H9 (cell line): ENCODE measurements at regions not wholly inside any gene's neighbourhood (a gene's known extent, or its start where the extent isn't known, plus 50 kb on each side); places are given as distances from the start of the nearest gene placed in this dataset.

ENCODE experiments used
- DNase-seq: peaks from one replicate; pipeline ENCODE4 v3.0.0-alpha.2; 2017
- H2AFZ ChIP-seq: one replicate; pipeline ENCODE4 v1.6.1; 2013; ENCODE audit warnings: mild to moderate bottlenecking, low read length, control low read depth, moderate library complexity
- H2AK5ac ChIP-seq: 2 replicates; pipeline ENCODE4 v1.6.1; 2013; ENCODE audit warnings: low read length, control low read depth, mixed read lengths; ENCODE audit not compliant: insufficient read length
- H2BK120ac ChIP-seq: one replicate; pipeline ENCODE4 v1.6.1; 2013; ENCODE audit warnings: low read depth, mild to moderate bottlenecking, low read length, control low read depth, inconsistent platforms; ENCODE audit not compliant: poor library complexity, severe bottlenecking
- H2BK12ac ChIP-seq: 2 replicates; pipeline ENCODE4 v1.6.1; 2013; ENCODE audit warnings: low read length, control low read depth, mixed read lengths, low read depth; ENCODE audit not compliant: insufficient read length
- H2BK15ac ChIP-seq: 2 replicates; pipeline ENCODE4 v1.6.1; 2013; ENCODE audit warnings: low read depth, low read length, control low read depth
- H2BK20ac ChIP-seq: one replicate; pipeline ENCODE4 v1.6.1; 2013; ENCODE audit warnings: low read depth, mild to moderate bottlenecking, low read length, control low read depth, inconsistent platforms; ENCODE audit not compliant: poor library complexity, severe bottlenecking
- H2BK5ac ChIP-seq: 2 replicates; pipeline ENCODE4 v1.6.1; 2013; ENCODE audit warnings: low read length, control low read depth, mixed read lengths; ENCODE audit not compliant: insufficient read length
- H3K14ac ChIP-seq: 2 replicates; pipeline ENCODE4 v1.6.1; 2013; ENCODE audit warnings: low read length, control low read depth; ENCODE audit not compliant: insufficient read depth
- H3K18ac ChIP-seq: 2 replicates; pipeline ENCODE4 v1.6.1; 2013; ENCODE audit warnings: low read depth, mild to moderate bottlenecking, mixed read lengths, low read length, control low read depth; ENCODE audit not compliant: insufficient read length
- H3K23ac ChIP-seq: 2 replicates; pipeline ENCODE4 v1.6.1; 2013; ENCODE audit warnings: low read length, control low read depth, mixed read lengths, low read depth; ENCODE audit not compliant: insufficient read length
- H3K23me2 ChIP-seq: 2 replicates; pipeline ENCODE4 v1.6.1; 2013; ENCODE audit warnings: low read depth, mild to moderate bottlenecking, mixed read lengths, low read length, control low read depth; ENCODE audit not compliant: insufficient read length, poor library complexity, severe bottlenecking
- H3K27ac ChIP-seq: 2 replicates; pipeline ENCODE4 v1.5.1; 2013; ENCODE audit warnings: low read length, control low read depth, mixed read lengths, low read depth; ENCODE audit not compliant: insufficient read length
- H3K27me3 ChIP-seq: 2 replicates; pipeline ENCODE4 v1.6.1; 2013; ENCODE audit warnings: low read length, control low read depth, inconsistent platforms; ENCODE audit not compliant: insufficient read depth
- H3K4ac ChIP-seq: 2 replicates; pipeline ENCODE4 v1.6.1; 2013; ENCODE audit warnings: low read depth, mild to moderate bottlenecking, control low read depth, inconsistent platforms, low read length, moderate library complexity
- H3K4me1 ChIP-seq: 2 replicates; pipeline ENCODE4 v1.6.1; 2013; ENCODE audit warnings: low read length, control low read depth, inconsistent platforms; ENCODE audit not compliant: insufficient read depth
- H3K4me2 ChIP-seq: 2 replicates; pipeline ENCODE4 v1.6.1; 2013; ENCODE audit warnings: low read length, control low read depth, mixed read lengths; ENCODE audit not compliant: insufficient read length, insufficient read depth
- H3K56ac ChIP-seq: 2 replicates; pipeline ENCODE4 v1.6.1; 2013; ENCODE audit warnings: low read depth, mild to moderate bottlenecking, mixed read lengths, low read length, control low read depth; ENCODE audit not compliant: insufficient read length
- H3K79me1 ChIP-seq: 2 replicates; pipeline ENCODE4 v1.6.1; 2013; ENCODE audit warnings: low read depth, mild to moderate bottlenecking, moderate library complexity, low read length, control low read depth, inconsistent platforms; ENCODE audit not compliant: insufficient read depth, poor library complexity, severe bottlenecking
- H3K79me2 ChIP-seq: 2 replicates; pipeline ENCODE4 v1.6.1; 2013; ENCODE audit warnings: low read length, control low read depth, inconsistent platforms; ENCODE audit not compliant: insufficient read depth
- H3K9ac ChIP-seq: 2 replicates; pipeline ENCODE4 v1.6.1; 2013; ENCODE audit warnings: low read length, control low read depth, mixed read lengths; ENCODE audit not compliant: insufficient read length; ENCODE audit errors: extremely low read depth
- H3K9me3 ChIP-seq: one replicate; pipeline ENCODE4 v1.6.1; 2013; ENCODE audit warnings: low read depth, low read length, inconsistent platforms; ENCODE audit not compliant: control insufficient read depth
- H3T11ph ChIP-seq: one replicate; pipeline ENCODE4 v1.6.1; 2013; ENCODE audit warnings: mild to moderate bottlenecking, low read length, control low read depth, inconsistent platforms
- H4K20me1 ChIP-seq: one replicate; pipeline ENCODE4 v1.6.1; 2013; ENCODE audit not compliant: control insufficient read depth, insufficient read length, insufficient read depth
- H4K5ac ChIP-seq: 2 replicates; pipeline ENCODE4 v1.6.1; 2013; ENCODE audit warnings: low read depth, mild to moderate bottlenecking, mixed read lengths, low read length, control low read depth; ENCODE audit not compliant: insufficient read length
- H4K8ac ChIP-seq: replicated peaks from 2 replicates; pipeline ENCODE4 v1.6.1; 2013; ENCODE audit warnings: low read length, control low read depth, mixed read lengths, low read depth; ENCODE audit not compliant: insufficient read length
- H4K91ac ChIP-seq: 2 replicates; pipeline ENCODE4 v1.6.1; 2013; ENCODE audit warnings: low read depth, mild to moderate bottlenecking, moderate library complexity, mixed read lengths, low read length, control low read depth; ENCODE audit not compliant: insufficient read length
- H3K27ac Mint-ChIP-seq, 3 experiments: 2 replicates in 2 of 3; 3 replicates in 1 of 3; pipeline ENCODE4 v1.8.0; 2020 to 2021; ENCODE audit warnings: mixed read lengths in 3 of 3, mild to moderate bottlenecking in 1 of 3, moderate library complexity in 1 of 3
- H3K27me3 Mint-ChIP-seq: 2 replicates; pipeline ENCODE4 v1.8.0; 2021; ENCODE audit warnings: low read depth, mild to moderate bottlenecking, moderate library complexity, mixed read lengths
- H3K36me3 Mint-ChIP-seq, 3 experiments: 2 replicates in 2 of 3; 3 replicates in 1 of 3; pipeline ENCODE4 v1.8.0; 2020 to 2021; ENCODE audit warnings: low read depth in 3 of 3, mixed read lengths in 3 of 3; ENCODE audit not compliant: insufficient read depth in 1 of 3
- H3K4me1 Mint-ChIP-seq, 2 experiments: 2 replicates each; pipeline ENCODE4 v1.8.0; 2020; ENCODE audit warnings: mixed read lengths in 2 of 2
- H3K4me3 Mint-ChIP-seq, 2 experiments: 2 replicates in 1 of 2; 3 replicates in 1 of 2; pipeline ENCODE4 v1.8.0; 2020 to 2021; ENCODE audit warnings: mild to moderate bottlenecking in 2 of 2, mixed read lengths in 2 of 2, moderate library complexity in 1 of 2
- H3K9me3 Mint-ChIP-seq, 2 experiments: 2 replicates in 1 of 2; 3 replicates in 1 of 2; pipeline ENCODE4 v1.8.0; 2020; ENCODE audit warnings: mild to moderate bottlenecking in 2 of 2, mixed read lengths in 2 of 2, moderate library complexity in 1 of 2
- CTCF ChIP-seq: fragments of 200-600 bp; sonication (generic); conservative IDR thresholded peaks from 3 replicates; pipeline ENCODE4 v1.8.0; 2021; ENCODE audit warnings: antibody characterized with exemption, mild to moderate bottlenecking
- WGBS: extraction: QIAGEN DNeasy Blood & Tissue Kit; methylation state at CpG from one replicate; pipeline ENCODE4 v1.1.7; 2013; ENCODE audit warnings: missing lambda C conversion rate, low lambda C conversion rate, mixed read lengths; ENCODE audit not compliant: insufficient read length; ENCODE audit errors: extremely low coverage; 5-methylcytosine and 5-hydroxymethylcytosine counted together

- Histone ChIP-seq H3K9ac (no peak overlapping the region), H2BK120ac (no peak overlapping the region), H4K5ac (no peak overlapping the region), H4K20me1 (no peaks in the 10 kb centered on the region), H3T11ph (no peak overlapping the region), H3K79me1 (no peaks in the 10 kb centered on the region), H3K4me1 (no peaks in the 10 kb centered on the region), H3K4ac (no peak overlapping the region), H3K4me2 (no peak overlapping the region), H4K91ac (no peak overlapping the region), H3K23ac (no peak overlapping the region), H3K14ac (no peak overlapping the region), H3K9me3 (peaks cover 36% of the 10 kb centered on the region), H3K18ac (no peak overlapping the region), H3K23me2 (no peaks in the 10 kb centered on the region), H2BK15ac (no peak overlapping the region), H3K27ac (no peak overlapping the region), H3K27me3 (no peaks in the 10 kb centered on the region), H3K79me2 (no peaks in the 10 kb centered on the region), H2AK5ac (no peak overlapping the region), H2AFZ (no peak overlapping the region), H2BK5ac (no peak overlapping the region), H2BK20ac (no peak overlapping the region), H2BK12ac (no peak overlapping the region), H3K56ac (no peak overlapping the region), H4K8ac (no peak overlapping the region)
- TF ChIP-seq CTCF: no peak
- DNase-seq: no peak
- H3K36me3 Mint-ChIP-seq: no peaks in the 10 kb centered on the region; a peak in 1 of 7 replicates
- peaks cover 4% of the 10 kb centered on the region for H3K27me3 Mint-ChIP-seq
- WGBS: no CpG with 5 or more reads among the region's 2 CpGs
- peak overlapping the region in 1 of 3 experiments; percentile 47; a peak in 1 of 7 replicates for H3K27ac Mint-ChIP-seq
- H3K4me3 Mint-ChIP-seq: no peak overlapping the region
- H3K9me3 Mint-ChIP-seq: peaks cover 34 to 44% of the 10 kb centered on the region in 2 experiments
- H3K4me1 Mint-ChIP-seq: peaks cover 3 to 5% of the 10 kb centered on the region in 2 experiments; a peak in 3 of 4 replicates
Measured at GRCh38 chrX:121260596-121261240, 213.3 kb downstream of the GLUD2 start.
